ENCODE measurements at regions not wholly inside any gene's neighbourhood (a gene's known extent, or its start where the extent isn't known, plus 50 kb on each side); places are given as distances from the start of the nearest gene placed in this dataset.

- H4K5ac ChIP-seq (ENCODE audit: low read length): no peak overlapping the region
- H3K27me3 ChIP-seq (ENCODE audit: insufficient read depth, low read length, poor library complexity): no peaks in the 10 kb centered on the region
- no peak overlapping the region for H2BK15ac ChIP-seq (replicated peaks; ENCODE audit: low read depth)
- no peak overlapping the region for H3K27ac ChIP-seq (ENCODE audit: low read depth, low read length)
- no peak overlapping the region for H3K18ac ChIP-seq (ENCODE audit: low read length)
- H3K23ac ChIP-seq (ENCODE audit: low read length): no peak overlapping the region
- no peak overlapping the region for H3K56ac ChIP-seq (ENCODE audit: low read length)
- no peak overlapping the region for H2BK5ac ChIP-seq (ENCODE audit: low read length)
- no CpG with 5 or more reads among the region's 14 CpGs for WGBS (ENCODE audit: extremely low coverage, insufficient coverage, low lambda C conversion rate)
- H3K79me1 ChIP-seq (ENCODE audit: low read length): no peaks in the 10 kb centered on the region
- H2AK5ac ChIP-seq (ENCODE audit: low read length): no peak overlapping the region
- no peak overlapping the region for H2BK120ac ChIP-seq (ENCODE audit: low read depth, low read length)
- no peaks in the 10 kb centered on the region for H3K4me1 ChIP-seq (ENCODE audit: control insufficient read depth, low read depth, low read length)
- H3K4me3 ChIP-seq (ENCODE audit: low read length): no peak overlapping the region
- DNase-seq: no peak
- no peak overlapping the region for H3K4ac ChIP-seq (ENCODE audit: low read depth, low read length)
- no peaks in the 10 kb centered on the region for H3K36me3 ChIP-seq (ENCODE audit: control insufficient read depth, insufficient read depth, low read length)
- H3K79me2 ChIP-seq (ENCODE audit: control insufficient read depth, insufficient read depth, low read length): no peaks in the 10 kb centered on the region
- no peak overlapping the region for H3K4me2 ChIP-seq (ENCODE audit: low read length)
- no peak overlapping the region for H3K9ac ChIP-seq (ENCODE audit: low read length)
- H4K8ac ChIP-seq (ENCODE audit: low read depth, low read length): no peak overlapping the region
Observed at GRCh38 chr15:93247466-93248121, 158.6 kb upstream of the RGMA start.

GRCh38 chr15:93246266-93247242, 157.5 kb upstream of the RGMA start:
- Histone ChIP-seq H4K5ac (ENCODE audit: low read length) (no peak overlapping the region), H2AK5ac (ENCODE audit: low read length) (no peak overlapping the region), H2BK15ac (replicated peaks; ENCODE audit: low read depth) (no peak overlapping the region), H3K36me3 (ENCODE audit: control insufficient read depth, insufficient read depth, low read length) (no peaks in the 10 kb centered on the region), H2BK120ac (ENCODE audit: low read depth, low read length) (no peak overlapping the region), H3K56ac (ENCODE audit: low read length) (no peak overlapping the region), H3K23ac (ENCODE audit: low read length) (peak overlapping the region; percentile 29), H3K79me1 (ENCODE audit: low read length) (no peaks in the 10 kb centered on the region), H3K9ac (ENCODE audit: low read length) (no peak overlapping the region), H4K8ac (ENCODE audit: low read depth, low read length) (no peak overlapping the region), H3K18ac (ENCODE audit: low read length) (no peak overlapping the region), H3K79me2 (ENCODE audit: control insufficient read depth, insufficient read depth, low read length) (no peaks in the 10 kb centered on the region), H3K27me3 (ENCODE audit: insufficient read depth, low read length, poor library complexity) (no peaks in the 10 kb centered on the region), H3K4me1 (ENCODE audit: control insufficient read depth, low read depth, low read length) (peaks cover 2% of the 10 kb centered on the region), H3K4me3 (ENCODE audit: low read length) (no peak overlapping the region), H2BK5ac (ENCODE audit: low read length) (no peak overlapping the region), H3K4ac (ENCODE audit: low read depth, low read length) (no peak overlapping the region), H3K4me2 (ENCODE audit: low read length) (no peak overlapping the region), H3K27ac (ENCODE audit: low read depth, low read length) (no peak overlapping the region)
- DNase-seq: no peak
- no CpG with 5 or more reads among the region's 25 CpGs for WGBS (ENCODE audit: extremely low coverage, insufficient coverage, low lambda C conversion rate)

GRCh38 chr15:93245661-93246042, 156.6 kb upstream of the RGMA start:
- no peak overlapping the region for H4K8ac ChIP-seq (ENCODE audit: low read depth, low read length)
- H3K27me3 ChIP-seq (ENCODE audit: insufficient read depth, low read length, poor library complexity): no peaks in the 10 kb centered on the region
- H3K27ac ChIP-seq (ENCODE audit: low read depth, low read length): no peak overlapping the region
- no peak overlapping the region for H2BK5ac ChIP-seq (ENCODE audit: low read length)
- H3K79me2 ChIP-seq (ENCODE audit: control insufficient read depth, insufficient read depth, low read length): no peaks in the 10 kb centered on the region
- H3K23ac ChIP-seq (ENCODE audit: low read length): no peak overlapping the region
- no peak overlapping the region for H3K18ac ChIP-seq (ENCODE audit: low read length)
- no peaks in the 10 kb centered on the region for H3K36me3 ChIP-seq (ENCODE audit: control insufficient read depth, insufficient read depth, low read length)
- H2BK15ac ChIP-seq (replicated peaks; ENCODE audit: low read depth): no peak overlapping the region
- peaks cover 2% of the 10 kb centered on the region for H3K4me1 ChIP-seq (ENCODE audit: control insufficient read depth, low read depth, low read length)
- no peak overlapping the region for H2BK120ac ChIP-seq (ENCODE audit: low read depth, low read length)
- no peak for DNase-seq
- no peak overlapping the region for H3K4ac ChIP-seq (ENCODE audit: low read depth, low read length)
- H3K79me1 ChIP-seq (ENCODE audit: low read length): no peaks in the 10 kb centered on the region
- H4K5ac ChIP-seq (ENCODE audit: low read length): no peak overlapping the region
- H3K56ac ChIP-seq (ENCODE audit: low read length): no peak overlapping the region
- no peak overlapping the region for H3K4me2 ChIP-seq (ENCODE audit: low read length)
- H3K4me3 ChIP-seq (ENCODE audit: low read length): no peak overlapping the region
- no peak overlapping the region for H3K9ac ChIP-seq (ENCODE audit: low read length)
- no CpG with 5 or more reads among the region's 5 CpGs for WGBS (ENCODE audit: extremely low coverage, insufficient coverage, low lambda C conversion rate)
- no peak overlapping the region for H2AK5ac ChIP-seq (ENCODE audit: low read length)

GRCh38 chr15:93244696-93245660, 156.0 kb upstream of the RGMA start:
- H3K79me1 ChIP-seq (ENCODE audit: low read length): no peaks in the 10 kb centered on the region
- no peak overlapping the region for H3K23ac ChIP-seq (ENCODE audit: low read length)
- no peaks in the 10 kb centered on the region for H3K27me3 ChIP-seq (ENCODE audit: insufficient read depth, low read length, poor library complexity)
- no peak overlapping the region for H3K18ac ChIP-seq (ENCODE audit: low read length)
- no peak overlapping the region for H2BK120ac ChIP-seq (ENCODE audit: low read depth, low read length)
- H3K9ac ChIP-seq (ENCODE audit: low read length): no peak overlapping the region
- WGBS (ENCODE audit: extremely low coverage, insufficient coverage, low lambda C conversion rate): no CpG with 5 or more reads among the region's 26 CpGs
- no peak overlapping the region for H3K4me2 ChIP-seq (ENCODE audit: low read length)
- peak overlapping the region; percentile 42 for H3K56ac ChIP-seq (ENCODE audit: low read length)
- H3K4me3 ChIP-seq (ENCODE audit: low read length): no peak overlapping the region
- H3K4me1 ChIP-seq (ENCODE audit: control insufficient read depth, low read depth, low read length): peaks cover 2% of the 10 kb centered on the region
- no peak overlapping the region for H3K4ac ChIP-seq (ENCODE audit: low read depth, low read length)
- H2AK5ac ChIP-seq (ENCODE audit: low read length): no peak overlapping the region
- no peak overlapping the region for H3K27ac ChIP-seq (ENCODE audit: low read depth, low read length)
- no peak overlapping the region for H2BK5ac ChIP-seq (ENCODE audit: low read length)
- no peaks in the 10 kb centered on the region for H3K79me2 ChIP-seq (ENCODE audit: control insufficient read depth, insufficient read depth, low read length)
- no peak overlapping the region for H4K8ac ChIP-seq (ENCODE audit: low read depth, low read length)
- no peaks in the 10 kb centered on the region for H3K36me3 ChIP-seq (ENCODE audit: control insufficient read depth, insufficient read depth, low read length)
- H2BK15ac ChIP-seq (replicated peaks; ENCODE audit: low read depth): no peak overlapping the region
- no peak overlapping the region for H4K5ac ChIP-seq (ENCODE audit: low read length)
- no peak for DNase-seq

GRCh38 chr15:93243573-93243972, 154.6 kb upstream of the RGMA start:
- H3K9ac ChIP-seq (ENCODE audit: low read length): no peak overlapping the region
- no peak for DNase-seq
- WGBS (ENCODE audit: extremely low coverage, insufficient coverage, low lambda C conversion rate): 100% methylated on average over 4 of the region's 9 CpGs

More at GRCh38 chr15:93243573-93243972, 154.6 kb upstream of the RGMA start:
- Histone ChIP-seq H2BK120ac (ENCODE audit: low read depth, low read length) (no peak overlapping the region), H3K23ac (ENCODE audit: low read length) (no peak overlapping the region), H3K27ac (ENCODE audit: low read depth, low read length) (no peak overlapping the region), H3K4ac (ENCODE audit: low read depth, low read length) (no peak overlapping the region), H4K8ac (ENCODE audit: low read depth, low read length) (no peak overlapping the region), H4K5ac (ENCODE audit: low read length) (no peak overlapping the region), H3K18ac (ENCODE audit: low read length) (no peak overlapping the region), H3K36me3 (ENCODE audit: control insufficient read depth, insufficient read depth, low read length) (no peaks in the 10 kb centered on the region), H3K79me2 (ENCODE audit: control insufficient read depth, insufficient read depth, low read length) (no peaks in the 10 kb centered on the region), H2BK5ac (ENCODE audit: low read length) (no peak overlapping the region), H3K4me2 (ENCODE audit: low read length) (no peak overlapping the region), H2BK15ac (replicated peaks; ENCODE audit: low read depth) (no peak overlapping the region), H3K27me3 (ENCODE audit: insufficient read depth, low read length, poor library complexity) (no peaks in the 10 kb centered on the region), H3K79me1 (ENCODE audit: low read length) (no peaks in the 10 kb centered on the region), H2AK5ac (ENCODE audit: low read length) (no peak overlapping the region), H3K4me3 (ENCODE audit: low read length) (no peak overlapping the region), H3K56ac (ENCODE audit: low read length) (no peak overlapping the region), H3K4me1 (ENCODE audit: control insufficient read depth, low read depth, low read length) (peaks cover 2% of the 10 kb centered on the region)
